H7 (cell line): ENCODE measurements at regions not wholly inside any gene's neighbourhood (a gene's known extent, or its start where the extent isn't known, plus 50 kb on each side); places are given as distances from the start of the nearest gene placed in this dataset.

Experiments used
- DNase-seq: peaks from one replicate; pipeline ENCODE4 v3.0.0; 2012
- H3K27me3 ChIP-seq: 2 replicates; pipeline ENCODE4 v1.6.0; 2011; ENCODE audit warnings: mild to moderate bottlenecking, low read length; ENCODE audit not compliant: control insufficient read depth, insufficient read depth
- H3K36me3 ChIP-seq: replicated peaks from 2 replicates; pipeline ENCODE4 v1.5.1; 2011; ENCODE audit warnings: low read length; ENCODE audit not compliant: control insufficient read depth, insufficient read depth
- H3K4me3 ChIP-seq: 2 replicates; pipeline ENCODE4 v1.5.1; 2011; ENCODE audit warnings: low read depth, mild to moderate bottlenecking, control low read depth, low read length, moderate library complexity; ENCODE audit not compliant: insufficient read depth

- DNase-seq: no peak
- Histone ChIP-seq H3K4me3 (no peak overlapping the region), H3K36me3 (no peaks in the 10 kb centered on the region), H3K27me3 (no peaks in the 10 kb centered on the region)
Observed at GRCh38 chr20:17841751-17842215, 126.8 kb downstream of the SNX5 start.

GRCh38 chr20:17840423-17840822, 128.2 kb downstream of the SNX5 start:
- Histone ChIP-seq H3K27me3 (no peaks in the 10 kb centered on the region), H3K36me3 (no peaks in the 10 kb centered on the region), H3K4me3 (no peak overlapping the region)
- no peak for DNase-seq

GRCh38 chr20:17838921-17839320, 129.7 kb downstream of the SNX5 start:
- Histone ChIP-seq H3K27me3 (no peaks in the 10 kb centered on the region), H3K4me3 (no peak overlapping the region), H3K36me3 (no peaks in the 10 kb centered on the region)
- no peak for DNase-seq

GRCh38 chr20:17837179-17837578, 131.4 kb downstream of the SNX5 start:
- no peak for DNase-seq
- Histone ChIP-seq H3K36me3 (no peaks in the 10 kb centered on the region), H3K27me3 (no peaks in the 10 kb centered on the region), H3K4me3 (no peak overlapping the region)

GRCh38 chr20:17836303-17836861, 132.2 kb downstream of the SNX5 start:
- no peak overlapping the region for H3K4me3 ChIP-seq
- DNase-seq: no peak
- H3K27me3 ChIP-seq: no peaks in the 10 kb centered on the region
- H3K36me3 ChIP-seq: no peaks in the 10 kb centered on the region

- DNase-seq: no peak
- Histone ChIP-seq H3K27me3 (no peaks in the 10 kb centered on the region), H3K36me3 (no peaks in the 10 kb centered on the region), H3K4me3 (no peak overlapping the region)
Observed at GRCh38 chr20:17835934-17836300, 132.7 kb downstream of the SNX5 start.

GRCh38 chr20:17835240-17835933, 133.2 kb downstream of the SNX5 start:
- Histone ChIP-seq H3K4me3 (no peak overlapping the region), H3K36me3 (no peaks in the 10 kb centered on the region), H3K27me3 (no peaks in the 10 kb centered on the region)
- no peak for DNase-seq

- no peaks in the 10 kb centered on the region for H3K27me3 ChIP-seq
- H3K4me3 ChIP-seq: no peak overlapping the region
- no peak for DNase-seq
- H3K36me3 ChIP-seq: no peaks in the 10 kb centered on the region
Observed at GRCh38 chr20:17834804-17835203, 133.8 kb downstream of the SNX5 start.

- H3K27me3 ChIP-seq: no peaks in the 10 kb centered on the region
- no peak overlapping the region for H3K4me3 ChIP-seq
- H3K36me3 ChIP-seq: no peaks in the 10 kb centered on the region
- no peak for DNase-seq
Observed at GRCh38 chr20:17833036-17833674, 133.4 kb downstream of the BANF2 start.

GRCh38 chr20:17832236-17832915, 132.6 kb downstream of the BANF2 start:
- no peak for DNase-seq
- Histone ChIP-seq H3K27me3 (no peaks in the 10 kb centered on the region), H3K4me3 (no peak overlapping the region), H3K36me3 (no peaks in the 10 kb centered on the region)

- Histone ChIP-seq H3K27me3 (no peaks in the 10 kb centered on the region), H3K4me3 (no peak overlapping the region), H3K36me3 (no peaks in the 10 kb centered on the region)
- no peak for DNase-seq
Observed at GRCh38 chr20:17828598-17829144, 128.9 kb downstream of the BANF2 start.

GRCh38 chr20:17827759-17828559, 128.2 kb downstream of the BANF2 start:
- Histone ChIP-seq H3K27me3 (no peaks in the 10 kb centered on the region), H3K4me3 (no peak overlapping the region), H3K36me3 (no peaks in the 10 kb centered on the region)
- DNase-seq: no peak

GRCh38 chr20:17827079-17827478, 127.3 kb downstream of the BANF2 start:
- Histone ChIP-seq H3K4me3 (no peak overlapping the region), H3K27me3 (no peaks in the 10 kb centered on the region), H3K36me3 (no peaks in the 10 kb centered on the region)
- no peak for DNase-seq
